Body of pancreas (tissue), 4 donors: ENCODE measurements at regions not wholly inside any gene's neighbourhood (a gene's known extent, or its start where the extent isn't known, plus 50 kb on each side); places are given as distances from the start of the nearest gene placed in this dataset.

Experiments
- POLR2A ChIP-seq, 3 donors: fragments of 450-650 bp; IDR thresholded peaks; one replicate each; pipeline ENCODE4 v1.6.1; 2016; ENCODE audit warnings: antibody characterized with exemption in 3 of 3, mild to moderate bottlenecking in 2 of 3
- TF ChIP-seq, protein P1 (sequence below), 7 experiments: fragments of 450-650 bp in 4 of 7; fragments of 200-600 bp in 3 of 7; sonication (generic) in 3 of 7; IDR thresholded peaks; one replicate each; pipeline ENCODE4 v1.5.1; 2016 to 2019; ENCODE audit warnings: antibody characterized with exemption in 7 of 7

DNA sequence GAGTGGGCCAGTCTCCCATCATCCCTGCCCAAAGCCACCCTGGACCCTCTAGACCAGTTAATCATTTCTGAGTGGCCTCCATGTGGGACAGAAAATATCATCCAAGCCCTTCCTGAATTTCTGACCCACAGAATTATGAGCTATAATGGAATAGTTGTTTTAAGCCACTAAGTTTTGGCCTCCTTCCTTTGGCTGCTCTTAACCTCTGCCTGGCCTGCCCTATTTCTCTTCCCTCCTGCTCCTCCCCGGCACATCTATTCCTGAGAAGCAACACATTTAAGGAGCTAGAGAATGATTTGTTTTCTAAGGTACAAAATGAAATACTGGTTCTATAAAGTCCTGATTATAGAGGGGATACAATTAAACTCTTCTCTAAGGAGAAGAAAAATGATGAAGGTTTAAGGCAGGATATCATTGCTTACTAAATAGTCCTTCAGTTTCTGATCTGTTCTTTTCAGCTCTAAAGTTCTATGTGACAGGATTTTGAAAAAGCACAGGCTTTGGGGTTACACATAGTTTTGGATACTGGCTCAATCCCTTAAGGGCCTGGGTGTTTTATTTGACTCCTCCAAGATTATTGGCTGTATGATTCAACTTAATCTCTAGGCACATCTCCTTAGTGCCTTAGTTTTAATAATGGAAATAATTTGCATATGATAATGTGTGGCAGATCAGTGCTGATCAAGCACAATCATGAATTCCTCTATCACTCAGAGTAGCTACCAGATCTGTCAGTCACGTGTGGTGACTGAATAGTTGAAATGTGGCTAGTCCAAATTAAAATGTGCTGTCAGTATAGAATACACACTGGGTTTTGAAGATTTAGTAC is 240.3 kb downstream of the VAPA start:
- TF ChIP-seq, protein P1, sequence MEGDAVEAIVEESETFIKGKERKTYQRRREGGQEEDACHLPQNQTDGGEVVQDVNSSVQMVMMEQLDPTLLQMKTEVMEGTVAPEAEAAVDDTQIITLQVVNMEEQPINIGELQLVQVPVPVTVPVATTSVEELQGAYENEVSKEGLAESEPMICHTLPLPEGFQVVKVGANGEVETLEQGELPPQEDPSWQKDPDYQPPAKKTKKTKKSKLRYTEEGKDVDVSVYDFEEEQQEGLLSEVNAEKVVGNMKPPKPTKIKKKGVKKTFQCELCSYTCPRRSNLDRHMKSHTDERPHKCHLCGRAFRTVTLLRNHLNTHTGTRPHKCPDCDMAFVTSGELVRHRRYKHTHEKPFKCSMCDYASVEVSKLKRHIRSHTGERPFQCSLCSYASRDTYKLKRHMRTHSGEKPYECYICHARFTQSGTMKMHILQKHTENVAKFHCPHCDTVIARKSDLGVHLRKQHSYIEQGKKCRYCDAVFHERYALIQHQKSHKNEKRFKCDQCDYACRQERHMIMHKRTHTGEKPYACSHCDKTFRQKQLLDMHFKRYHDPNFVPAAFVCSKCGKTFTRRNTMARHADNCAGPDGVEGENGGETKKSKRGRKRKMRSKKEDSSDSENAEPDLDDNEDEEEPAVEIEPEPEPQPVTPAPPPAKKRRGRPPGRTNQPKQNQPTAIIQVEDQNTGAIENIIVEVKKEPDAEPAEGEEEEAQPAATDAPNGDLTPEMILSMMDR (IDR thresholded peaks at IDR 0.05): no peak
- TF ChIP-seq POLR2A (IDR thresholded peaks at IDR 0.05): no peak
